Natural killer cell (primary cell): ENCODE measurements at regions not wholly inside any gene's neighbourhood (a gene's known extent, or its start where the extent isn't known, plus 50 kb on each side); places are given as distances from the start of the nearest gene placed in this dataset.
"Not testable (repeated sequence)": the region's sequence is repeated elsewhere in the genome, so short reads cannot be mapped to it uniquely, and the experiment has no call there.

ENCODE experiments used
- ATAC-seq, 3 donors: fragments of 150-1000 bp in 2 of 3; fragments of 200-7000 bp in 1 of 3; cut with Tn5 transposase; 1 replicate in 1 of 3; 2 replicates in 2 of 3; pipeline ENCODE4 v1.10.0; 2021; ENCODE audit warnings: mild to moderate bottlenecking in 2 of 3, moderate library complexity in 2 of 3
- DNase-seq, 2 donors: peaks; one replicate each; pipeline versions ENCODE4 v3.0.0 to v3.0.0-alpha.2; 2013 to 2021; ENCODE audit warnings: mixed read lengths in 1 of 2
- H3K27ac ChIP-seq: one replicate; pipeline ENCODE4 v1.5.1; 2013; ENCODE audit warnings: mild to moderate bottlenecking, low read length
- H3K27me3 ChIP-seq: one replicate; pipeline ENCODE4 v1.6.1; 2013; ENCODE audit warnings: low read length; ENCODE audit not compliant: control insufficient read depth, insufficient read depth
- H3K36me3 ChIP-seq: one replicate; pipeline ENCODE4 v1.6.1; 2013; ENCODE audit warnings: low read length; ENCODE audit not compliant: control insufficient read depth, insufficient read depth
- H3K4me1 ChIP-seq: one replicate; pipeline ENCODE4 v1.6.1; 2013; ENCODE audit warnings: low read length; ENCODE audit not compliant: control insufficient read depth, insufficient read depth
- H3K4me3 ChIP-seq: one replicate; pipeline ENCODE4 v1.5.1; 2013; ENCODE audit warnings: low read length
- H3K9me3 ChIP-seq: one replicate; pipeline ENCODE4 v1.6.1; 2013; ENCODE audit warnings: low read length; ENCODE audit not compliant: control insufficient read depth, insufficient read depth
- H3K27ac Mint-ChIP-seq, 2 donors: one replicate each; pipeline ENCODE4 v1.8.0; 2022; ENCODE audit warnings: mild to moderate bottlenecking in 2 of 2, mixed read lengths in 2 of 2, moderate library complexity in 1 of 2
- H3K27me3 Mint-ChIP-seq, 2 donors: one replicate each; pipeline ENCODE4 v1.8.0; 2022; ENCODE audit warnings: low read depth in 2 of 2, mixed read lengths in 2 of 2
- H3K36me3 Mint-ChIP-seq: one replicate; pipeline ENCODE4 v1.8.0; 2022; ENCODE audit warnings: mixed read lengths
- H3K4me1 Mint-ChIP-seq, 2 donors: one replicate each; pipeline ENCODE4 v1.8.0; 2022; ENCODE audit warnings: mixed read lengths in 2 of 2
- H3K4me3 Mint-ChIP-seq: one replicate; pipeline ENCODE4 v1.8.0; 2022; ENCODE audit warnings: mild to moderate bottlenecking, moderate library complexity, mixed read lengths
- H3K9me3 Mint-ChIP-seq, 2 donors: one replicate each; pipeline ENCODE4 v1.8.0; 2022; ENCODE audit warnings: mixed read lengths in 2 of 2
- CTCF ChIP-seq: fragments of 200-600 bp; IDR thresholded peaks from one replicate; pipeline ENCODE4 v1.8.0; 2022; ENCODE audit warnings: antibody characterized with exemption
- WGBS: methylation state at CpG from one replicate; pipeline ENCODE4 v1.1.7; 2013; ENCODE audit warnings: missing lambda C conversion rate; ENCODE audit not compliant: insufficient coverage; 5-methylcytosine and 5-hydroxymethylcytosine counted together
- intact Hi-C: fragments of 100-400 bp; cut with micrococcal nuclease; formaldehyde crosslinking; loops from one replicate; pipeline ENCODE4 v1.14.2; 2022

DNA sequence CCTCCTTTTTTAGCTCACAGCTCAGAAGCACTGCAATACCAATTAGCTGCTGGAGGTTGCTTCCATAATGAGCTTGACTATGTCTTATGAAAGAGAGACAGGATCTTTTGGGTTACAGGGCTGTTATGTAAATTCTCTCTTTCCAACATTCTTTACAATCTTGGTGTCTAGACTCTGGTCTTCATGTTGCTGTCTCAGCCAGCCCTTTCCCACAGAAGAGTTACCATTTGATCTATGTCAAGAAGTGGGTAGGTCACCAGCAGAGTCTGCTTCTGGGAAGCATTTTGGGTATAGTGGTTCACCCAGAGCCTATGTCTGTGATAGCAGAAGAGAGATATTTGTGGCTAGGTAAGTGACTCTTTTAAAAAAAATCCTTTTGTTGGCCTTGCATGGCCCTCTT is 234.5 kb downstream of the SATB1 start:
- intact Hi-C loops = no loop called here
- no peak for TF ChIP-seq CTCF
- no peaks in the 10 kb centered on the region for H3K9me3 ChIP-seq
- DNase-seq = no peak
- no peak overlapping the region for H3K27ac ChIP-seq
- Mint-ChIP-seq H3K4me1 (no peaks in the 10 kb centered on the region), H3K27me3 (peaks cover 14% of the 10 kb centered on the region in 2 donors), H3K36me3 (no peaks in the 10 kb centered on the region), H3K27ac (no peak overlapping the region), H3K4me3 (no peak overlapping the region), H3K9me3 (peaks cover 0 to 2% of the 10 kb centered on the region in 2 donors)
- no peak for ATAC-seq
- H3K4me3 ChIP-seq = no peak overlapping the region
- H3K4me1 ChIP-seq = no peaks in the 10 kb centered on the region
- no peaks in the 10 kb centered on the region for H3K36me3 ChIP-seq
- no peaks in the 10 kb centered on the region for H3K27me3 ChIP-seq

DNA sequence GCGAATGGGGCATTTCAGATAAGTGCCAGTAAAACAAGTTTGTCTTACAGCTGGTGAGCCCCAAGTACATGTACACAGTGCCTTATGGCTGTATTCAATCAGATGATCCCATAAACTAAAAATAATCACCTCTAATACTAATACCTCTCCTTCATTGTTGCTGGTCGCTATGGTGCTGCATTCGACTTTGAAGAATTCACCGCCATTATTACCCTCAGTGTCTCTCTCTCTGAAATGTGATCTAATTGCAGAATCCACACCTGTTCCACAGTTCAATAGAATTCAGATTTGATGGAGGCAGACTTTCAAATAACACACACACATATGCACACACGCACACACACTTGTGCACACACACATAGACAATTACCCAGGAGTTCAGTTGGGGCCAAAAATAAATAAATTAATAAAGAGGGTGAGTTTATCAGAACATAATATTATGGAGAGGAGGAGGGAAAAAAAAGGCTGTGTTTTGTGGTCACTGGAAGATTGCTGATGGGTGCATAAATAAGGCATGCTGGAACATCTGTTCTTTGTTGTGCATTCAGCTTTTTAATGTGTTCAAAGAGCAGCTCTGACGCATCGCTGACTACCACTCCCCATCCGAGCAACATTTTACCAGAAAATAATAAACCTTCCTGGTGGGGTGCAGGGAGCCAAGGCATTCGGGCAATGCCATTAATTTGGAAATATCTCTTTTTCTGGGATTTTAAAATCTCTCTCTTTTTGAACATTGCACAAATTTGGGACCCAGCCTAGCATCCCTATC is 235.7 kb downstream of the SATB1 start:
- H3K36me3 Mint-ChIP-seq = no peaks in the 10 kb centered on the region
- no peak for TF ChIP-seq CTCF
- DNase-seq (no peak), ATAC-seq (no peak)
- Histone ChIP-seq H3K27me3 (no peaks in the 10 kb centered on the region), H3K36me3 (no peaks in the 10 kb centered on the region), H3K9me3 (no peaks in the 10 kb centered on the region), H3K4me1 (no peaks in the 10 kb centered on the region), H3K27ac (no peak overlapping the region), H3K4me3 (no peak overlapping the region)
- 81% methylated on average over 8 of the region's 9 CpGs for WGBS
- H3K4me1 Mint-ChIP-seq = no peaks in the 10 kb centered on the region
- intact Hi-C loops = no loop called here
- peaks cover 10 to 14% of the 10 kb centered on the region in 2 donors for H3K27me3 Mint-ChIP-seq
- H3K9me3 Mint-ChIP-seq = no peaks in the 10 kb centered on the region
- H3K27ac Mint-ChIP-seq = no peak overlapping the region
- H3K4me3 Mint-ChIP-seq = no peak overlapping the region

GRCh38 chr3:18188491-18188890 is 236.6 kb downstream of the SATB1 start:
- H3K27me3 ChIP-seq = no peaks in the 10 kb centered on the region
- DNase-seq (no peak), ATAC-seq (no peak)
- H3K9me3 ChIP-seq = no peaks in the 10 kb centered on the region
- Mint-ChIP-seq H3K36me3 (no peaks in the 10 kb centered on the region), H3K4me3 (no peak overlapping the region), H3K9me3 (no peaks in the 10 kb centered on the region), H3K27me3 (peaks cover 10 to 14% of the 10 kb centered on the region in 2 donors), H3K27ac (no peak overlapping the region), H3K4me1 (no peaks in the 10 kb centered on the region)
- H3K27ac ChIP-seq = no peak overlapping the region
- no peak overlapping the region for H3K4me3 ChIP-seq
- no peaks in the 10 kb centered on the region for H3K4me1 ChIP-seq
- no peak for TF ChIP-seq CTCF
- 85% methylated on average over 2 of the region's 3 CpGs for WGBS
- intact Hi-C loops = no loop called here
- H3K36me3 ChIP-seq = no peaks in the 10 kb centered on the region

GRCh38 chr3:18185624-18186023 is 239.5 kb downstream of the SATB1 start:
- no peaks in the 10 kb centered on the region for H3K27me3 ChIP-seq
- H3K36me3 ChIP-seq = no peaks in the 10 kb centered on the region
- DNase-seq = no peak
- WGBS = 100% methylated on average over 1 of the region's 1 CpG
- Mint-ChIP-seq H3K36me3 (no peaks in the 10 kb centered on the region), H3K4me3 (no peak overlapping the region), H3K9me3 (no peaks in the 10 kb centered on the region), H3K27me3 (peaks cover 15 to 23% of the 10 kb centered on the region in 2 donors), H3K27ac (no peak overlapping the region), H3K4me1 (no peaks in the 10 kb centered on the region)
- no peaks in the 10 kb centered on the region for H3K9me3 ChIP-seq
- no peaks in the 10 kb centered on the region for H3K4me1 ChIP-seq
- no peak for ATAC-seq
- no peak for TF ChIP-seq CTCF
- intact Hi-C loops = no loop called here
- H3K4me3 ChIP-seq = no peak overlapping the region
- H3K27ac ChIP-seq = no peak overlapping the region

DNA sequence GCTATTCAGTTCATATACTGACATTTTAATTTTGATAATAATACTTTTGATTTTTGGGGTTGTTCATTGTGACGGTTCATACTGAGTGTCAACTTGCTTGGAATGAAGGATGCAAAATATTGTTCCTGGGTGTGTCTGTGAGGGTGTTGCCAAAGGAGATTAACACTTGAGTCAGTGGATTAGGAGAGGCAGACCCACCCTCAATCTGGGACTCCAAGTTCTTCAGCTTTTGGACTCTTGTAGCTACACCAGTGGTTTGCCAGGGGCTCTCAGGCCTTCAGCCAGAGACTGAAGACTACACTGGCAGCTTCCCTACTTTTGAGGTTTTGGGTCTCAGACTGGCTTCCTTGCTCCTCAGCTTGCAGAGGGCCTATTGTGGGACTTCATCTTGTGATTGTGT is 242.2 kb downstream of the SATB1 start:
- H3K4me3 ChIP-seq, H3K27ac ChIP-seq, H3K9me3 ChIP-seq, H3K27me3 Mint-ChIP-seq, H3K27ac Mint-ChIP-seq, DNase-seq, H3K27me3 ChIP-seq, H3K9me3 Mint-ChIP-seq, H3K36me3 ChIP-seq, H3K4me1 Mint-ChIP-seq, intact Hi-C loops, H3K36me3 Mint-ChIP-seq, H3K4me3 Mint-ChIP-seq, ATAC-seq, H3K4me1 ChIP-seq: not testable (repeated sequence)
- 93% methylated on average over 1 of the region's 1 CpG for WGBS
